Prostate gland (tissue), 2 donors: ENCODE measurements at regions not wholly inside any gene's neighbourhood (a gene's known extent, or its start where the extent isn't known, plus 50 kb on each side); places are given as distances from the start of the nearest gene placed in this dataset.

Experiments
- POLR2A ChIP-seq: fragments of 450-650 bp; IDR thresholded peaks from one replicate; pipeline ENCODE4 v1.6.1; 2016; ENCODE audit warnings: antibody characterized with exemption, mild to moderate bottlenecking
- POLR2AphosphoS5 ChIP-seq: sonication (generic); formaldehyde crosslinking; IDR thresholded peaks from one replicate; pipeline ENCODE4 v1.6.1; 2017; ENCODE audit warnings: antibody characterized with exemption
- TF ChIP-seq, protein P1 (sequence below), 4 experiments: fragments of 200-600 bp in 2 of 4; fragments of 450-650 bp in 2 of 4; sonication (generic) in 2 of 4; IDR thresholded peaks; 1 replicate in 3 of 4; 2 replicates in 1 of 4; pipeline ENCODE4 v1.5.1; 2016 to 2019; ENCODE audit warnings: antibody characterized with exemption in 4 of 4, mild to moderate bottlenecking in 2 of 4, moderate library complexity in 2 of 4

DNA sequence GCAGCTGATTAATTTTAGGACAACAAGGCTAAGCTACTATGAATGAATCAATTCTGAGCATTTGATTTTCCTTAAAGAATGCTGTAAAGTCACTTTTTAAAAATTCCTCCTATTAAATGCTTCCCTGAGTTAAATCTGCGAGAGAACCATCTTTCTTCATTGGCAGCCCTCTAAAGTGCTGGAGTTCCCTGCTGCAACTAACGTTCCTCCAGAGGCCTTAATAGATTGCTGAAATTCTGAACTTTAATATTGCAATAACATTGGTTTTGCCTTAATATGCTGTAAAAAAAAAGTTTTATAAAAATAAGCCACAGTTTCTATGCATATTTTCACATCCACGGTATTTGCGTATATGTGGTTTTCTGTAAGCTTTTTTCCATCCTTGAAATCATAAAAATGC, 298.0 kb upstream of the PIK3R1 start:
- TF ChIP-seq, protein P1, sequence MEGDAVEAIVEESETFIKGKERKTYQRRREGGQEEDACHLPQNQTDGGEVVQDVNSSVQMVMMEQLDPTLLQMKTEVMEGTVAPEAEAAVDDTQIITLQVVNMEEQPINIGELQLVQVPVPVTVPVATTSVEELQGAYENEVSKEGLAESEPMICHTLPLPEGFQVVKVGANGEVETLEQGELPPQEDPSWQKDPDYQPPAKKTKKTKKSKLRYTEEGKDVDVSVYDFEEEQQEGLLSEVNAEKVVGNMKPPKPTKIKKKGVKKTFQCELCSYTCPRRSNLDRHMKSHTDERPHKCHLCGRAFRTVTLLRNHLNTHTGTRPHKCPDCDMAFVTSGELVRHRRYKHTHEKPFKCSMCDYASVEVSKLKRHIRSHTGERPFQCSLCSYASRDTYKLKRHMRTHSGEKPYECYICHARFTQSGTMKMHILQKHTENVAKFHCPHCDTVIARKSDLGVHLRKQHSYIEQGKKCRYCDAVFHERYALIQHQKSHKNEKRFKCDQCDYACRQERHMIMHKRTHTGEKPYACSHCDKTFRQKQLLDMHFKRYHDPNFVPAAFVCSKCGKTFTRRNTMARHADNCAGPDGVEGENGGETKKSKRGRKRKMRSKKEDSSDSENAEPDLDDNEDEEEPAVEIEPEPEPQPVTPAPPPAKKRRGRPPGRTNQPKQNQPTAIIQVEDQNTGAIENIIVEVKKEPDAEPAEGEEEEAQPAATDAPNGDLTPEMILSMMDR (IDR thresholded peaks at IDR 0.05), result no peak
- no peak for TF ChIP-seq POLR2A
- no peak for TF ChIP-seq POLR2AphosphoS5
